IPS-15b (cell line): ENCODE measurements at regions not wholly inside any gene's neighbourhood (a gene's known extent, or its start where the extent isn't known, plus 50 kb on each side); places are given as distances from the start of the nearest gene placed in this dataset.

ENCODE experiments used
- H3K27me3 ChIP-seq: one replicate; pipeline ENCODE4 v1.6.1; 2013; ENCODE audit warnings: low read length; ENCODE audit not compliant: control insufficient read depth, insufficient read depth
- H3K36me3 ChIP-seq: one replicate; pipeline ENCODE4 v1.6.1; 2013; ENCODE audit warnings: low read length; ENCODE audit not compliant: control insufficient read depth, insufficient read depth
- H3K4me1 ChIP-seq: one replicate; pipeline ENCODE4 v1.6.1; 2013; ENCODE audit warnings: mild to moderate bottlenecking, low read length; ENCODE audit not compliant: control insufficient read depth, insufficient read depth
- H3K4me3 ChIP-seq: one replicate; pipeline ENCODE4 v1.5.1; 2013; ENCODE audit warnings: low read depth, low read length
- H3K9ac ChIP-seq: one replicate; pipeline ENCODE4 v1.6.1; 2013; ENCODE audit warnings: low read depth, mild to moderate bottlenecking, low read length
- H3K9me3 ChIP-seq: one replicate; pipeline ENCODE4 v1.6.1; 2013; ENCODE audit warnings: mild to moderate bottlenecking, low read length; ENCODE audit not compliant: control insufficient read depth, insufficient read depth

DNA sequence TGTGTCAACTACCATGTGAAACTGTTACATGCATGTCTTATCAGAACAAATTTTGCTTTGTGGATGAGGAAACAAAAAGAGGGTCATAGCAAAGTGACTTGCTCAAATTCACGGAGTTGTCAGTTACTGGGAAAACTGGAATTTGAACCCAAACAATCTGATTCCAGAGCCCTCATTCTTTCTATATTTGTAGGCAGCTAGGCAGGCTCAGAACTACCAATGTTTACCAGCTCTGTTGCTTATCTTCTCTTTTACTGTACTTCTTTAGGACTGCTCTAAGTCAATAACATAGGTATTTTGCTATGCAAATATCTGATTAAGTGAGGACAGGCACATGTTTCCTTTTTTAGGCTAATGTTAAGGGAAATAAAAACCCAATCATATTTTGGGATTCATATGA, 450.5 kb downstream of the ZPLD1 start:
- Histone ChIP-seq H3K9ac (no peak overlapping the region), H3K27me3 (no peaks in the 10 kb centered on the region), H3K9me3 (no peaks in the 10 kb centered on the region), H3K4me1 (no peaks in the 10 kb centered on the region), H3K4me3 (no peak overlapping the region), H3K36me3 (no peaks in the 10 kb centered on the region)

DNA sequence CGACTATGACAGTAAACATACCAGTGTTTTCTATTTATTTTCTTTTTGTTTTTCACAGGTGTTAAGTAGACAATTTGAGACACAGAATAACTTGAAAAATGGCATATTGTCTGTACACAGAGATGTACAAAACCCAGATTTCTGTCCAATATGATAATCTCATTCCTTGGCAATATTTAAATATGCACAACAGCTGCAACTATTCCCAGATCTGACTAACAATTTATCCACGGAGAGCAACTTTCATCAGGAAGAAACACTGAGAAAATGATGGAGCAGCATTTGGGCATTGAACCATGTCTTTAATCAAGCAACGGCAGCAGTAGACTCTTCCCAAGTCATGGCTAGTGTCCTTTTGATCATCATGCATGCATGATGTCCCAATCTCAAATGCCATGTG, 452.6 kb downstream of the ZPLD1 start:
- Histone ChIP-seq H3K36me3 (no peaks in the 10 kb centered on the region), H3K4me1 (no peaks in the 10 kb centered on the region), H3K4me3 (no peak overlapping the region), H3K9ac (no peak overlapping the region), H3K27me3 (no peaks in the 10 kb centered on the region), H3K9me3 (no peaks in the 10 kb centered on the region)

DNA sequence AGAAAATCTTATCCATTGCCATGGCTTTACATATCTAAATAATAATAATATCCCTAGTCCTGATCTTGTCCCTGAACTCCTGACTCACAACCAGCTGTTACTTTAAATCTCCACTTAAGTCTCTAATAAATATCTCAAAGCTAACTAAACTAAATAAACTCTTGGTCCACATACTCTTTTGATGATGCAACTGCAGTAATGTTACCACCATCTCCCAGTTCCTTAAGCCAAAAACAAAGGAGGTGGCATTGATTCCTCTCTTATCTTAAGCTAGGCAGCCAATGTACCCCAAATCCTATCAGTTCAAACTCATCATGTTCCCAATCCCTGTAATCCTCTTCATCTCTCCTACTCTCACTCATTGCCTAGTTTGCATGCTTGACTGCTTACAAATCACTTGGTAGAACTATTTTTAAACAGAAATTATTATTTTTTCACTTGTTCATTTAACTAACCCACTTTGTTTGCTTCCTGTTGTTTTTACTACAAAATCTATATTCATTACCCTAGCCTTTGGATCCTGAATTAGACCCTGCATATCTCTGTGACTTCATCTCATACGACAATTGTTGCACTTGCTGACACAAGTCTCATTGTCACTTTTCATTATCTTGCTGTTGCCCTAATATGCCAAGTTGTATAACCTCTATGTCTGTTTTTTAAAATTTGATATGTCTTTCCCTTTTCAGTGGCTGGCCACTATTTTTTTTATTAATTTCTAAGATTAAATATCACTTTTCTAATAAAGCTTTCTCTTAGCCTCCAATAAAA, 462.2 kb downstream of the ZPLD1 start:
- no peaks in the 10 kb centered on the region for H3K27me3 ChIP-seq
- no peaks in the 10 kb centered on the region for H3K9me3 ChIP-seq
- no peaks in the 10 kb centered on the region for H3K4me1 ChIP-seq
- no peak overlapping the region for H3K9ac ChIP-seq
- H3K4me3 ChIP-seq = no peak overlapping the region
- H3K36me3 ChIP-seq = no peaks in the 10 kb centered on the region

DNA sequence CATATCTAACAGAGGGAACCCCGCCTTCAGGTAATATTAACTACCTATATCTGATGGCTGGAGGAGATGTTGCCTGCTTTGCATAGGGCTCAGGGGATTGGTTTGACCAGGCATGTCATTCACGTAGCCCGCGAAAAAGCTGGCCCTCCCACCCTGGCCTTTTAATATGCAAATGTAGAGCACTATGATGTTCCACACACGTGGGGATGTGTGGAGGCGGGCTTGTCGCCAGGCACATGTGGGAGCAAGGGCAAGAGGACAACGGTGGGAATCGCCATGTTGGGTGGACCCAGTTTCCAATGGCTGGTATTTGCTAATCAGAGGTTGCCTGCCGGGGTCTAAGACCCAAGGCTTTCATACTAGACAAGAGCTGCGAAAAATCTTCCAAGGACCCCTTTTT, 469.8 kb downstream of the ZPLD1 start:
- H3K36me3 ChIP-seq = no peaks in the 10 kb centered on the region
- H3K4me3 ChIP-seq = no peak overlapping the region
- no peaks in the 10 kb centered on the region for H3K9me3 ChIP-seq
- no peak overlapping the region for H3K9ac ChIP-seq
- no peaks in the 10 kb centered on the region for H3K4me1 ChIP-seq
- H3K27me3 ChIP-seq = no peaks in the 10 kb centered on the region

DNA sequence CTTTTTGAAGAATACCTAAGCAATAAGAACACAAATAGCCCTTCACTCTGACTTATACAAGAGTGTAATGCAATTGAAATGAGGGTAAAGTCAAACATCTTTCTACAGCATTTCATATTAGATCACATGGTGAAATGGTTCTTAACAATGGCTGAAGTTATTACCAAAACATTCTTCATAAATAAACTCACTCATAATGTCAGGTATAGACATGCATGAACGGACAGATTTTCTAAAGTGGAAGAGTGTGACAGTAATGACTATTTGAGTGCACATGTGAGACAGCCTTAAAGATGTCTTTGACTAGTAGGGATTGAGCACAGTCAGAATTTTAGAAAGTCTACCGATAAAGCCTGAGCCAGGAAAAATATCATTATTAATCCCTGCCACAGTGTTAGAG, 471.0 kb downstream of the ZPLD1 start:
- Histone ChIP-seq H3K4me1 (peaks cover 4% of the 10 kb centered on the region), H3K27me3 (no peaks in the 10 kb centered on the region), H3K4me3 (no peak overlapping the region)

DNA sequence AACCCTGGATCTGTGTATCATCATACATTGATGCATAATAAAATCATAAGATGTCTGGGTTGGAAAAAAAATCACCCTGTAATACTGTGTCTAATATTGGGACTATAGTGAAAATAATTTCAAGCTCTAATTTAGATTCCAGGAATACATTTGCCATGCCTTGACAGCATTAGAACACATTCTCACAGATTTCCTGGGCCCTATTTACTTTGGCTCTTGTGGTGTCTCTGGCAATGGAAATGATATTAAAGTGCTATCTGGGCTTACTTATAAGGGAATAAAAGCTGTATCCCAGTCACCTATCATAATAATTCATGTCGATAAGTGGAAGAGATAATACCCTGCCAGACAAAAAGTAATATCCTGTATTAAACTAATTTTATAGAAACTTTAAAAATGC, 472.0 kb downstream of the ZPLD1 start:
- Histone ChIP-seq H3K9me3 (no peaks in the 10 kb centered on the region), H3K4me1 (peaks cover 4% of the 10 kb centered on the region), H3K36me3 (no peaks in the 10 kb centered on the region), H3K9ac (no peak overlapping the region), H3K4me3 (no peak overlapping the region), H3K27me3 (no peaks in the 10 kb centered on the region)

More for the DNA sequence above, 471.0 kb downstream of the ZPLD1 start:
- Histone ChIP-seq H3K36me3 (no peaks in the 10 kb centered on the region), H3K9ac (no peak overlapping the region), H3K9me3 (no peaks in the 10 kb centered on the region)

DNA sequence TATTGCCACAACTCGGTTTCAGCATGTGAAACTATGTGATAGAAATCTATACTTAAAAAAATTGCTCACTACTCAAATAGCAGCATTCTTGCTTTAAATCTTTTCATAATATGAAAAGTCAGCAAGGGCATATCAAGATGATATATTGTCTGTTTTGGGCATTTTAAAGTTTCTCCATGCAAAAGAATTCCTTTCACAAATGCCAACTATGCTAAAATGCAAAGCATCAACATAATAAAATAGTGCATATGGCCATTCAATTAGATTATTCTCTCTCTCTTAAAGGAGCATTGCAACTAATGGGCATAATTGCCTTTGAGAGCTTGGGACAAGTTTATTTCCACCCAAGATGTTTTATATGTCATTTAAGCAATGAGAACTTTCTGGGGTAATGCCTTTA, 475.1 kb downstream of the ZPLD1 start:
- Histone ChIP-seq H3K27me3 (no peaks in the 10 kb centered on the region), H3K4me3 (no peak overlapping the region), H3K9me3 (no peaks in the 10 kb centered on the region), H3K4me1 (peaks cover 4% of the 10 kb centered on the region), H3K36me3 (no peaks in the 10 kb centered on the region), H3K9ac (no peak overlapping the region)

DNA sequence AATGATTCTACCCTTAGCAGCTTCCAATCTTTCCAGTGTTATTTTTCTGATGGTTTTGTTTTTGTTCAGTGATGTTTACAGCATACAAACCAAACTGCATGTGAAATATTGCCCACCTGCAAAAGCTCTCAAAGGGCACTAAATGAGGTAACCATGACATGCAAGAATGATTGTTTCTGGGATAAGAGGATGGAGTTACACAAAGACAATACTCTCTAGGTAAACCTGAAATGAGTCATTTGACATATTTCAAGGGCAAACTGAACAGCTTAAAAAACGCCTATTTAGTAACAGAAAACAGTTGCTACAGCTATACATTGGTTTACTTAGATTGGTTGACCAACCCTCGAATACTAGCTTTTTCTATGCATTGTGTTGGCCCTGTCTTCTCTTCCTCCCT, 481.7 kb downstream of the ZPLD1 start:
- Histone ChIP-seq H3K4me1 (no peaks in the 10 kb centered on the region), H3K9me3 (no peaks in the 10 kb centered on the region), H3K27me3 (no peaks in the 10 kb centered on the region), H3K9ac (no peak overlapping the region), H3K36me3 (no peaks in the 10 kb centered on the region), H3K4me3 (no peak overlapping the region)

DNA sequence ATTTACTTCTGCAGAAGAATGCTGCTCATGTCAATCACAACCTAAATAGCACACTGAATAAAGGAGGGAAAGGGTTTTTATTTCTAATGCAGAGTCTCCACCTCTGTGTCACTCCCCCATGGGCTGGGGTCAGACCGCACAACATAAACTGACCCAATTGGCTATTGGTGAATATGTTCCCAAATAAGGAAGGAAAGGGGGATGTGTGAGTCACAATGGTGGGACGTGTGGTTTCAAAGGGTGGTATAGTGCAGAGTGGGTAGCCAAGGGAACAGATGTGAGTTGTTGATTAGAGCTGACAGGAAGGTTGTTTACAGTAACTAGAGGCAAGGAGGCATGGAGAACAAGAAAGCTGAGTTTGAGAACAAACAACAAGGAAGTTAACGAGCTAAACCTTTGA, 491.8 kb downstream of the ZPLD1 start:
- Histone ChIP-seq H3K27me3 (no peaks in the 10 kb centered on the region), H3K9me3 (peaks cover 5% of the 10 kb centered on the region), H3K4me3 (no peak overlapping the region), H3K36me3 (no peaks in the 10 kb centered on the region), H3K9ac (no peak overlapping the region), H3K4me1 (no peaks in the 10 kb centered on the region)

DNA sequence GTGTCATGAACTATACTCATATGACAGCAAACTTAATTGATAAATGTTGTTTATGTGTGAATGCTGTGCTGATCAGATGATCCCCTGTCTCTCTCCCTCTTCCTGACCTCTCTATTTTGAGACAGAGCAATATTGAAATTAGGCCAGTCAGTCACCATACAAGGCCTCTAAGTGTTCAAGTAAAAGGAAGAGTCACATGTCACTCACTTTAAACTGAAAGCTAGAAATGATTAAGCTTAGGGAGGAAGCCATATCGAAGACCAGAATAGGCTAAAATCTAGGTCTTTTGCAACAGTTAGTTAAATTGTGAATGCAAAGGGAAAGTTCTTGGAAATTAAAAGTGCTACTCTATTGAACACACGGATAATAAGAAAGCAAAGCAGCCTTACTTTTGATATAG, 498.6 kb downstream of the ZPLD1 start:
- no peak overlapping the region for H3K9ac ChIP-seq
- no peaks in the 10 kb centered on the region for H3K4me1 ChIP-seq
- H3K36me3 ChIP-seq = no peaks in the 10 kb centered on the region
- H3K4me3 ChIP-seq = no peak overlapping the region
- H3K27me3 ChIP-seq = no peaks in the 10 kb centered on the region
- H3K9me3 ChIP-seq = no peaks in the 10 kb centered on the region

DNA sequence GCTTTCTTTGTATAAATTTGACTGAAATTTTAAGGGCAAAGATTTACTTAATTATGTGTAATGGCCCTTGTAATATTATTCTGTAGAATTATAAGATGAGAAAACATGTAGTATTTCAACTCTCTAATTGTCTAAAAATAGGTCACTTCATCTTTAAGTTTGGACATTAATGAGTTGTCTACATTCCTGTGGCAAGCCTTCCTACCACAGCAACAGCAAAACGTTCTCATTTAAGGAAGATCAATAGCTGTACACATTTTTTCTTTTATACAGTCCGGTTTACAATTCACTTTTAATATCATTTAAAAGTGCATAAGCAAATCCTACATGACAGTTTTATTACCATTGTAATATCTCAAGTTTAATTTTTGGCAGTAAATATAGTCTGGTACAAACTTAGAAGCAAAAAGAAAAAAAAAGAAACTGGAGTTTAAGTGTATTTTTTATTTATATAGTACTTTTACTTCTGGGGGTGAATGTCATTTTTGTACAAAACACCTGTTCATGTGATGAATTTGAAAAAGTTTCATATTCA, 501.8 kb downstream of the ZPLD1 start:
- H3K9ac ChIP-seq = no peak overlapping the region
- no peaks in the 10 kb centered on the region for H3K4me1 ChIP-seq
- H3K27me3 ChIP-seq = no peaks in the 10 kb centered on the region
- no peaks in the 10 kb centered on the region for H3K36me3 ChIP-seq
- H3K4me3 ChIP-seq = no peak overlapping the region
- H3K9me3 ChIP-seq = no peaks in the 10 kb centered on the region

DNA sequence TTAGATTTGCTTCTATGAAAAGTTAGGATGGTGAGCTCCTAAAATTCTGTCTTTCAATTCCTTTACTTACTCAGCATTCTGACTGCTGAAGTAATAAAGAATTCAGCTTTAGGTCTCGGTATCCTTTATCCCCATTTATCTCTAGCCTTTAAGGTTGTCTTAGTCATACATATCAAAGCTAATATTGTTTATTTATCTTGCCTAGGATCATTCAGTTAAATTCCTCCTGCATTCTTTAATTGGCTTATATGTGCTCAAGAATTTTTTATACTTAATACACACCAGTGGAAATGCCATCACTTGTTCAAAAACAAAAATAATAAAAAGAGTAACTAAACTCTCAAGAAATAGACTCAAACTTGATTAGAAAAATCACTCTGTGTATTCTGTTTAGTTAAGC, 507.0 kb downstream of the ZPLD1 start:
- Histone ChIP-seq H3K9ac (no peak overlapping the region), H3K4me1 (no peaks in the 10 kb centered on the region), H3K4me3 (no peak overlapping the region), H3K27me3 (no peaks in the 10 kb centered on the region), H3K9me3 (no peaks in the 10 kb centered on the region), H3K36me3 (no peaks in the 10 kb centered on the region)
